Small intestine (tissue), 7 donors: ENCODE measurements at regions not wholly inside any gene's neighbourhood (a gene's known extent, or its start where the extent isn't known, plus 50 kb on each side); places are given as distances from the start of the nearest gene placed in this dataset.

Experiments used
- DNase-seq, 2 donors: peaks; one replicate each; pipeline versions ENCODE4 v3.0.0 to v3.0.0-alpha.2; 2013
- FAIRE-seq: peaks from 2 replicates; lab custom pipeline; 2012; peaks lifted over from hg19 to GRCh38; lab: Jason Lieb, UNC
- H3K27ac ChIP-seq, 3 donors: one replicate each; pipeline ENCODE4 v1.5.1; 2013; ENCODE audit warnings: low read length in 2 of 3, mild to moderate bottlenecking in 2 of 3, control low read depth in 1 of 3, inconsistent platforms in 1 of 3, low read depth in 1 of 3, moderate library complexity in 1 of 3
- H3K27me3 ChIP-seq, 3 donors: one replicate each; pipeline ENCODE4 v1.6.1; 2013; ENCODE audit warnings: low read length in 3 of 3, inconsistent platforms in 1 of 3; ENCODE audit not compliant: control insufficient read depth in 3 of 3, insufficient read depth in 3 of 3
- H3K36me3 ChIP-seq, 3 donors: one replicate each; pipeline ENCODE4 v1.6.1; 2013; ENCODE audit warnings: low read length in 3 of 3, inconsistent platforms in 1 of 3, low read depth in 1 of 3, mild to moderate bottlenecking in 1 of 3, moderate library complexity in 1 of 3; ENCODE audit not compliant: control insufficient read depth in 3 of 3, insufficient read depth in 2 of 3
- H3K4me1 ChIP-seq, 3 donors: one replicate each; pipeline ENCODE4 v1.6.1; 2013; ENCODE audit warnings: low read length in 2 of 3, inconsistent platforms in 1 of 3, low read depth in 1 of 3, mild to moderate bottlenecking in 1 of 3, moderate library complexity in 1 of 3; ENCODE audit not compliant: control insufficient read depth in 3 of 3, insufficient read depth in 2 of 3
- H3K4me3 ChIP-seq, 3 donors: one replicate each; pipeline ENCODE4 v1.5.1; 2013; ENCODE audit warnings: low read length in 3 of 3, control low read depth in 1 of 3, inconsistent platforms in 1 of 3, low read depth in 1 of 3, mild to moderate bottlenecking in 1 of 3, moderate library complexity in 1 of 3
- H3K9me3 ChIP-seq, 2 donors: one replicate each; pipeline ENCODE4 v1.6.1; 2013; ENCODE audit warnings: low read depth in 1 of 2, low read length in 1 of 2; ENCODE audit not compliant: control insufficient read depth in 2 of 2, insufficient read depth in 1 of 2
- WGBS, 3 donors: extraction: QIAGEN DNeasy Blood & Tissue Kit; methylation state at CpG; one replicate each; pipeline ENCODE4 v1.1.7; 2013; 5-methylcytosine and 5-hydroxymethylcytosine counted together
- donor health status: healthy with polysubstance abuse.
- donor health status: control.
- donor health status: control.
- donor health status: Bipolar disorder and iron deficiency.
- donor health status: healthy.

GRCh38 chr5:125713109-125713805, 710.0 kb upstream of the GRAMD2B start:
- DNase-seq, result no peak
- FAIRE-seq, result no peak
- 84 to 88% (median 87%) methylated on average over 8 of the region's 8 CpGs for WGBS, 3 donors
- no peak overlapping the region for H3K4me3 ChIP-seq
- H3K36me3 ChIP-seq, result no peaks in the 10 kb centered on the region
- no peaks in the 10 kb centered on the region for H3K4me1 ChIP-seq
- no peaks in the 10 kb centered on the region for H3K27me3 ChIP-seq
- no peaks in the 10 kb centered on the region for H3K9me3 ChIP-seq
- no peak overlapping the region for H3K27ac ChIP-seq

- no peak overlapping the region for H3K27ac ChIP-seq
- no peaks in the 10 kb centered on the region for H3K27me3 ChIP-seq
- DNase-seq (no peak), FAIRE-seq (no peak)
- H3K9me3 ChIP-seq, result no peaks in the 10 kb centered on the region
- H3K36me3 ChIP-seq, result no peaks in the 10 kb centered on the region
- WGBS, 3 donors, result 88 to 96% (median 95%) methylated on average over 2 of the region's 2 CpGs
- no peaks in the 10 kb centered on the region for H3K4me1 ChIP-seq
- H3K4me3 ChIP-seq, result no peak overlapping the region
These were observed 708.0 kb upstream of the GRAMD2B start for GRCh38 chr5:125715216-125715615.

GRCh38 chr5:125717209-125717608, 706.0 kb upstream of the GRAMD2B start:
- Histone ChIP-seq H3K4me1 (no peaks in the 10 kb centered on the region), H3K4me3 (no peak overlapping the region), H3K27me3 (no peaks in the 10 kb centered on the region), H3K9me3 (no peaks in the 10 kb centered on the region), H3K27ac (no peak overlapping the region), H3K36me3 (no peaks in the 10 kb centered on the region)
- FAIRE-seq, result no peak
- DNase-seq, result peak in 1 of 2 donors; percentile 10

- DNase-seq (peak in 1 of 2 donors; percentile 44), FAIRE-seq (no peak)
- Histone ChIP-seq H3K27ac (no peak overlapping the region), H3K36me3 (no peaks in the 10 kb centered on the region), H3K4me1 (no peaks in the 10 kb centered on the region), H3K9me3 (no peaks in the 10 kb centered on the region), H3K27me3 (no peaks in the 10 kb centered on the region), H3K4me3 (no peak overlapping the region)
- whole genome bisulfite sequencing, 3 donors, result 67 to 71% (median 70%) methylated on average over 9 of the region's 9 CpGs
These were observed 703.4 kb upstream of the GRAMD2B start for GRCh38 chr5:125719681-125720347.

- H3K4me3 ChIP-seq, result no peak overlapping the region
- no peaks in the 10 kb centered on the region for H3K36me3 ChIP-seq
- H3K27ac ChIP-seq, result no peak overlapping the region
- H3K4me1 ChIP-seq, result no peaks in the 10 kb centered on the region
- FAIRE-seq (no peak), DNase-seq (no peak)
- H3K27me3 ChIP-seq, result no peaks in the 10 kb centered on the region
- WGBS, 3 donors, result 81 to 90% (median 83%) methylated on average over 2 of the region's 2 CpGs
- no peaks in the 10 kb centered on the region for H3K9me3 ChIP-seq
These were observed 702.9 kb upstream of the GRAMD2B start for GRCh38 chr5:125720348-125720685.

- DNase-seq, result no peak
- 88 to 98% (median 94%) methylated on average over 1 of the region's 1 CpG for WGBS, 3 donors
- Histone ChIP-seq H3K4me3 (no peak overlapping the region), H3K27ac (no peak overlapping the region), H3K4me1 (no peaks in the 10 kb centered on the region), H3K36me3 (no peaks in the 10 kb centered on the region), H3K27me3 (no peaks in the 10 kb centered on the region), H3K9me3 (no peaks in the 10 kb centered on the region)
- no peak for FAIRE-seq
These were observed 702.5 kb upstream of the GRAMD2B start for GRCh38 chr5:125720721-125721120.

GRCh38 chr5:125722550-125722949, 700.7 kb upstream of the GRAMD2B start:
- 75 to 82% (median 82%) methylated on average over 1 of the region's 1 CpG for WGBS, 3 donors
- Histone ChIP-seq H3K9me3 (no peaks in the 10 kb centered on the region), H3K4me3 (no peak overlapping the region), H3K27me3 (no peaks in the 10 kb centered on the region), H3K36me3 (no peaks in the 10 kb centered on the region), H3K27ac (no peak overlapping the region), H3K4me1 (no peaks in the 10 kb centered on the region)
- no peak for FAIRE-seq
- DNase-seq, result no peak

- Histone ChIP-seq H3K9me3 (peaks cover 0 to 16% of the 10 kb centered on the region in 2 donors), H3K36me3 (no peaks in the 10 kb centered on the region), H3K27ac (no peak overlapping the region), H3K27me3 (no peaks in the 10 kb centered on the region), H3K4me3 (no peak overlapping the region), H3K4me1 (no peaks in the 10 kb centered on the region)
- WGBS, 3 donors, result 71 to 83% (median 82%) methylated on average over 4 of the region's 4 CpGs
- no peak for FAIRE-seq
- DNase-seq, result no peak
These were observed 697.5 kb upstream of the GRAMD2B start for GRCh38 chr5:125725691-125726090.
